SK-N-MC (cell line): ENCODE measurements at regions not wholly inside any gene's neighbourhood (a gene's known extent, or its start where the extent isn't known, plus 50 kb on each side); places are given as distances from the start of the nearest gene placed in this dataset.
A peak's percentile ranks its signal among the peaks of the same experiment; 100 is the strongest.

Experiments used
- DNase-seq: peaks from one replicate; pipeline ENCODE4 v3.0.0-alpha.2; 2011; ENCODE audit warnings: low read depth, low spot score
- H3K27ac ChIP-seq: fragments of 200-600 bp; sonication (generic); 2 replicates; pipeline ENCODE4 v1.5.1; 2016; ENCODE audit warnings: mixed run types
- H3K36me3 ChIP-seq: fragments of 200-600 bp; sonication (generic); 2 replicates; pipeline ENCODE4 v1.6.1; 2017; ENCODE audit warnings: antibody characterized with exemption, low read length, mixed read lengths; ENCODE audit not compliant: insufficient read depth
- H3K4me3 ChIP-seq: fragments of 200-600 bp; sonication (generic); 2 replicates; pipeline ENCODE4 v1.5.1; 2016
- H3K9ac ChIP-seq: fragments of 200-600 bp; sonication (generic); 2 replicates; pipeline ENCODE4 v1.8.0; 2017; ENCODE audit warnings: mixed run types, mixed read lengths; ENCODE audit not compliant: insufficient read length
- H3K9me3 ChIP-seq: fragments of 200-600 bp; sonication (generic); 2 replicates; pipeline ENCODE4 v1.6.1; 2017; ENCODE audit warnings: low read depth, mild to moderate bottlenecking, antibody characterized with exemption, low read length, moderate library complexity, mixed read lengths
- EZH2 ChIP-seq: fragments of 200-600 bp; sonication (generic); IDR thresholded peaks from one replicate; pipeline ENCODE4 v1.6.1; 2017; ENCODE audit warnings: antibody characterized with exemption
- FOXP2 ChIP-seq: optimal IDR thresholded peaks from 2 replicates; pipeline ENCODE3; 2011; ENCODE audit warnings: mild to moderate bottlenecking, moderate library complexity; ENCODE audit not compliant: insufficient read depth; ENCODE audit errors: extremely low read length, control extremely low read depth
- POLR2AphosphoS5 ChIP-seq: IDR thresholded peaks from 2 replicates; pipeline ENCODE4 v1.6.1; 2012; ENCODE audit warnings: mild to moderate bottlenecking, low read depth, low read length, borderline replicate concordance

GRCh38 chr6:119482850-119483285, 133.3 kb upstream of the MAN1A1 start:
- Histone ChIP-seq H3K9ac (no peak overlapping the region), H3K9me3 (no peaks in the 10 kb centered on the region), H3K27ac (no peak overlapping the region), H3K36me3 (no peaks in the 10 kb centered on the region), H3K4me3 (no peak overlapping the region)
- no peak for DNase-seq
- TF ChIP-seq EZH2, result no peak
- no peak for TF ChIP-seq FOXP2
- TF ChIP-seq POLR2AphosphoS5, result no peak

DNA sequence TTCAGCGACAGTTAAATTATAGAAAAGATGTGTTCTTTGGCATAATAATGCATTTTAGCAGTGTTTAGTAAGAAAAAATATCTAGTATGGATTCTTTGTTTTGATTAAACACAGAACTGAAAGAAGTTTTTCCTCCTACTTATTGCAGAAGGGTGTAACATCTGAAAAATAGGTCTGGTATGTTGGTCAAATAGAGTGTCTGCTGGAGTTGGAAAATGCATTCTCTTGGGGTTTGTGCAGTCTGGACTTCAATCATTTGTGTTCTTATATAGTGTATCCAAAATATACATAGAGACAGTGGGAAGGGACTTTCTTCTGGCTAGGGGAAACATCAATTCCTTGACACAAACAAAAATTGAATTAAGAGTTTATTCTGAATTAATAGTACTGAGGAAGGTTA, 132.4 kb upstream of the MAN1A1 start:
- TF ChIP-seq EZH2 (no peak), POLR2AphosphoS5 (no peak), FOXP2 (no peak)
- Histone ChIP-seq H3K27ac (no peak overlapping the region), H3K9ac (no peak overlapping the region), H3K4me3 (no peak overlapping the region), H3K9me3 (no peaks in the 10 kb centered on the region), H3K36me3 (no peaks in the 10 kb centered on the region)
- no peak for DNase-seq

DNA sequence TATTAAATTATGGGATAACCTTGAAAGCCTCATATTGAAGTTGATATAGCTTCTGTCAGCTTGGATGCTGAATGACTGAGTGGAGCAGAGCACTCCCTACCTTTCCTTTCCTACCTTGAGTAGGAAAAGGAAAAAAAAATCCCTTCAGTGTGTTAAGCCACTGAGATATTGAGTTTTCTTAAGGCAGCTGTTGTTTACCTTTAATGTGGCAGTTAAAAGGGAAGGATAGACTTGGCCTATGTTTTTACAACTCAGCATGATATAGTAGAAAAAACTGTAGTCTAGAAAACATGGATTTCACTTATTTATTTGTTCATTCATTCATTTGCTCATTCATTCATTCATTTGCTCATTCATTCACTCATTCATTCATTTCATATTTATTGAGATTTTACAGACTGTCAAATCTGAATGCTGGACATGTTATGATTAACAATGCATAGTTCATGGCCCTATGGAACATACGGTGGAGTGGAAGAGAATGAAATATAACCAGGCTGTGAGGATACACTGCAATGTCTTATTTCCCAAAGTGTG, 131.5 kb upstream of the MAN1A1 start:
- Histone ChIP-seq H3K4me3 (no peak overlapping the region), H3K36me3 (no peaks in the 10 kb centered on the region), H3K9me3 (no peaks in the 10 kb centered on the region), H3K9ac (no peak overlapping the region), H3K27ac (no peak overlapping the region)
- DNase-seq, result no peak
- no peak for TF ChIP-seq FOXP2
- TF ChIP-seq POLR2AphosphoS5, result no peak
- no peak for TF ChIP-seq EZH2

GRCh38 chr6:119479860-119480655, 130.5 kb upstream of the MAN1A1 start:
- Histone ChIP-seq H3K27ac (no peak overlapping the region), H3K9me3 (no peaks in the 10 kb centered on the region), H3K9ac (no peak overlapping the region), H3K36me3 (no peaks in the 10 kb centered on the region), H3K4me3 (no peak overlapping the region)
- TF ChIP-seq POLR2AphosphoS5 (no peak), EZH2 (no peak), FOXP2 (no peak)
- DNase-seq, result peak; percentile 39

- no peak overlapping the region for H3K27ac ChIP-seq
- no peak overlapping the region for H3K4me3 ChIP-seq
- H3K36me3 ChIP-seq, result no peaks in the 10 kb centered on the region
- no peaks in the 10 kb centered on the region for H3K9me3 ChIP-seq
- DNase-seq, result no peak
- no peak overlapping the region for H3K9ac ChIP-seq
- TF ChIP-seq EZH2 (no peak), POLR2AphosphoS5 (no peak), FOXP2 (no peak)
These were observed 127.0 kb upstream of the MAN1A1 start for GRCh38 chr6:119476554-119476953.

- TF ChIP-seq FOXP2 (no peak), POLR2AphosphoS5 (no peak), EZH2 (no peak)
- no peak overlapping the region for H3K27ac ChIP-seq
These were observed 126.5 kb upstream of the MAN1A1 start for GRCh38 chr6:119476024-119476423.

GRCh38 chr6:119470893-119471542, 121.5 kb upstream of the MAN1A1 start:
- TF ChIP-seq POLR2AphosphoS5, result no peak
- no peak for TF ChIP-seq FOXP2
- no peak for TF ChIP-seq EZH2
- no peak for DNase-seq
- Histone ChIP-seq H3K9me3 (no peaks in the 10 kb centered on the region), H3K9ac (no peak overlapping the region), H3K27ac (no peak overlapping the region), H3K4me3 (no peak overlapping the region), H3K36me3 (no peaks in the 10 kb centered on the region)

More at GRCh38 chr6:119476024-119476423, 126.5 kb upstream of the MAN1A1 start:
- no peak overlapping the region for H3K9ac ChIP-seq
- H3K4me3 ChIP-seq, result no peak overlapping the region
- no peaks in the 10 kb centered on the region for H3K9me3 ChIP-seq
- H3K36me3 ChIP-seq, result no peaks in the 10 kb centered on the region
- no peak for DNase-seq

- no peak for TF ChIP-seq EZH2
- TF ChIP-seq FOXP2, result no peak
- no peak for TF ChIP-seq POLR2AphosphoS5
- Histone ChIP-seq H3K9me3 (no peaks in the 10 kb centered on the region), H3K27ac (no peak overlapping the region), H3K9ac (no peak overlapping the region), H3K4me3 (no peak overlapping the region), H3K36me3 (no peaks in the 10 kb centered on the region)
- no peak for DNase-seq
These were observed 118.0 kb upstream of the MAN1A1 start for GRCh38 chr6:119467488-119468081.
